HepG2 (cell line): ENCODE measurements at regions not wholly inside any gene's neighbourhood (a gene's known extent, or its start where the extent isn't known, plus 50 kb on each side); places are given as distances from the start of the nearest gene placed in this dataset.
A peak's percentile ranks its signal among the peaks of the same experiment; 100 is the strongest.

ENCODE experiments used
- ERF ChIP-seq: IDR thresholded peaks from 2 replicates; pipeline ENCODE4 v1.6.1; 2018; ENCODE audit warnings: missing biosample characterization, missing genetic modification reagents
- FOXO1 ChIP-seq: sonication (generic); formaldehyde crosslinking; IDR thresholded peaks from 2 replicates; pipeline ENCODE4 v1.4.0; 2020; ENCODE audit warnings: missing genetic modification reagents
- HNF4G ChIP-seq, 2 experiments: sonication (generic) in 1 of 2; formaldehyde crosslinking in 1 of 2; IDR thresholded peaks; 2 replicates each; pipeline versions ENCODE4 v1.4.0 to v1.6.1; 2011 to 2020; ENCODE audit warnings: borderline replicate concordance in 2 of 2, low read depth in 2 of 2, mild to moderate bottlenecking in 2 of 2, low read length in 1 of 2, missing genetic modification reagents in 1 of 2, moderate library complexity in 1 of 2
- IKZF1 ChIP-seq: fragments of 450-650 bp; IDR thresholded peaks from 2 replicates; pipeline ENCODE4 v1.7.1; 2016
- MXI1 ChIP-seq: IDR thresholded peaks from 3 replicates; pipeline ENCODE4 v1.6.1; 2012; ENCODE audit warnings: low read depth, low read length, inconsistent platforms, borderline replicate concordance
- NFIB ChIP-seq: sonication (generic); formaldehyde crosslinking; IDR thresholded peaks from 2 replicates; pipeline ENCODE4 v1.9.0; 2021; ENCODE audit warnings: missing genetic modification reagents, mild to moderate bottlenecking, borderline replicate concordance
- NPAS2 ChIP-seq: sonication (generic); formaldehyde crosslinking; IDR thresholded peaks from 2 replicates; pipeline ENCODE4 v1.8.0; 2022; ENCODE audit warnings: mild to moderate bottlenecking, missing genetic modification reagents, borderline replicate concordance
- PAF1 ChIP-seq: IDR thresholded peaks from 2 replicates; pipeline ENCODE4 v1.6.1; 2016; ENCODE audit warnings: missing genetic modification reagents, missing compliant biosample characterization
- PHF8 ChIP-seq: sonication (generic); formaldehyde crosslinking; IDR thresholded peaks from 2 replicates; pipeline ENCODE4 v1.5.0; 2020; ENCODE audit warnings: missing genetic modification reagents
- PLRG1 ChIP-seq: fragments of 450-650 bp; conservative IDR thresholded peaks from 2 replicates; pipeline ENCODE4 v1.6.1; 2016
- RAD21 ChIP-seq: fragments of 450-650 bp; formaldehyde crosslinking; IDR thresholded peaks from 2 replicates; pipeline ENCODE4 v1.5.0; 2020; ENCODE audit warnings: mild to moderate bottlenecking
- RARA ChIP-seq: IDR thresholded peaks from 2 replicates; pipeline ENCODE4 v1.6.1; 2016; ENCODE audit warnings: missing genetic modification reagents, missing compliant biosample characterization
- SKI ChIP-seq: fragments of 450-650 bp; IDR thresholded peaks from one replicate; pipeline ENCODE4 v1.6.1; 2018; ENCODE audit warnings: mild to moderate bottlenecking; ENCODE audit not compliant: partially characterized antibody
- SMAD1 ChIP-seq: sonication (generic); formaldehyde crosslinking; IDR thresholded peaks from 2 replicates; pipeline ENCODE4 v1.4.0; 2020; ENCODE audit warnings: missing genetic modification reagents, low read depth, mild to moderate bottlenecking, borderline replicate concordance
- TBX3 ChIP-seq: fragments of 450-650 bp; IDR thresholded peaks from 2 replicates; pipeline ENCODE4 v1.6.1; 2017; ENCODE audit warnings: antibody characterized with exemption, mild to moderate bottlenecking, inconsistent platforms, borderline replicate concordance
- TCF7 ChIP-seq: sonication (generic); IDR thresholded peaks from 2 replicates; pipeline ENCODE4 v1.6.1; 2016; ENCODE audit warnings: antibody characterized with exemption, low read depth
- ZNF33B ChIP-seq: sonication (generic); formaldehyde crosslinking; IDR thresholded peaks from 2 replicates; pipeline ENCODE4 v1.5.1; 2020; ENCODE audit warnings: mild to moderate bottlenecking, missing genetic modification reagents
- ZNF543 ChIP-seq: sonication (generic); formaldehyde crosslinking; IDR thresholded peaks from 2 replicates; pipeline ENCODE4 v1.4.0; 2020; ENCODE audit warnings: mild to moderate bottlenecking, missing genetic modification reagents
- ZNF572 ChIP-seq: sonication (generic); formaldehyde crosslinking; IDR thresholded peaks from 2 replicates; pipeline ENCODE4 v1.5.1; 2020; ENCODE audit warnings: mild to moderate bottlenecking, missing genetic modification reagents
- ZNF605 ChIP-seq: sonication (generic); formaldehyde crosslinking; IDR thresholded peaks from 2 replicates; pipeline ENCODE4 v1.8.0; 2022; ENCODE audit warnings: mild to moderate bottlenecking, missing genetic modification reagents
- ZNF615 ChIP-seq: sonication (generic); formaldehyde crosslinking; IDR thresholded peaks from 2 replicates; pipeline ENCODE4 v1.5.0; 2020; ENCODE audit warnings: mild to moderate bottlenecking, missing genetic modification reagents, borderline replicate concordance
- ZNF781 ChIP-seq: sonication (generic); formaldehyde crosslinking; IDR thresholded peaks from 2 replicates; pipeline ENCODE4 v1.5.1; 2020; ENCODE audit warnings: borderline replicate concordance, mild to moderate bottlenecking, missing genetic modification reagents; ENCODE audit errors: not compliant biosample characterization
- ZSCAN21 ChIP-seq: sonication (generic); formaldehyde crosslinking; IDR thresholded peaks from 2 replicates; pipeline ENCODE4 v1.8.0; 2022; ENCODE audit warnings: mild to moderate bottlenecking, missing genetic modification reagents, moderate library complexity, borderline replicate concordance
- ZSCAN31 ChIP-seq: sonication (generic); formaldehyde crosslinking; IDR thresholded peaks from 2 replicates; pipeline ENCODE4 v1.5.0; 2020; ENCODE audit warnings: low read depth, mild to moderate bottlenecking, missing genetic modification reagents
- TF ChIP-seq, protein P1 (sequence below): sonication (generic); formaldehyde crosslinking; IDR thresholded peaks from 2 replicates; pipeline ENCODE4 v1.5.1; 2020; ENCODE audit warnings: mild to moderate bottlenecking, missing genetic modification reagents, borderline replicate concordance

DNA sequence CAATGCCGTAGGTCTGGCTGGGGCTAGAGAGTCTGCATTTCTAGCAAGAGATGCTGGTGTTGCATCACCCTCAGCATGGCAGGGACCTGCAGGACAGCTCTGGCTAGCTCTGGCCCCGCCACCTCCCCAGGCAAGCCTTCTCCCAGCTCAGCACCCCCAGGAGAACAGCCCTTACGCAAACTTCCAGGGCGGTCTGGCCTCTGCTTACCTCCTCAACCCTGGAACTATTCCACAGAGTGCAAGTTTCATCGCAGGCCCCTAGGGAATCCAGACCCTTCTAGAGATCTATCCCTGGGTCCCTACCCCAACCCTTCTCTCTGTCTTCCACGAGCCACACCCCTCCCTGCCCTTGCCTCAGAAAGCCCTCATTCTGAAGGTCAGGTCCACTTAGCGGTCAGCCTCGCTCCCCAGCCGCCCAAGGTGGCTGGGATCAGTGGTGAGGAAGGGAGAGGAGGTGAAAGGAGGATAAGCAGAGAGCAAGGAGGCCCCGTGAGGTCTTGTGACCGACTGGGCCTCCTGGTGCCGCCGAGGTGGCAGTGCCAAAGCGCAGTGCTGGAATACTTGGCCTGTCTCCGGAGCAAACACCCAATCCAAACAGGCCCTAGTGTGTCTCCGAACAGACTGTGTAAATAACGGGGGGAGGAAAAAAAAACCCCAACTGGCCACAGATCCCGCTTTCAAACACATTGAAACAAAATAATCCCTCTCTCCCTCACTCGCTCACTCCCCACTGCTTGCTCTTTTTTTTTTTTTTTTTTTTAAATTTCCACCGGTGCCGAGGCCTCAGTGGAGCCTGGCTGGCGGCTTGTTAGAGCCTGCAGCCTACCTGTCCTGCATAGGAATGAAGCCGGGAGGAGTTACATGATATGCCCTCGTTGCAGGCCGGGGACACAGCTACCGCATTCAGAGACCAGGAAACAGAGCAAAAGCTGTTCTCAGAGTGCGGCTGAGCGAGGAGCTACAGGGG is 380.9 kb downstream of the SOX9 start (continued):
- TF ChIP-seq ZNF781 (CRISPR knock-in tag), result peak; percentile 79
- TF ChIP-seq MXI1, result 0 out of 3 replicates have a peak, but pooled peaks have one; percentile 10
- TF ChIP-seq ZSCAN31 (CRISPR knock-in tag), result peak; percentile 6; the same call in 1 of the 2 replicates
- TF ChIP-seq ZNF543 (CRISPR knock-in tag), result no peak
- TF ChIP-seq PHF8, result peak; percentile 79
- TF ChIP-seq TCF7, result peak; percentile 34; the same call in 1 of the 2 replicates
- no peak for TF ChIP-seq TBX3
- 0 out of 2 replicates have a peak, but pooled peaks have one; percentile 46 for TF ChIP-seq ZNF605 (CRISPR knock-in tag)
- 0 out of 2 replicates have a peak, but pooled peaks have one; percentile 53 for TF ChIP-seq ZSCAN21 (CRISPR knock-in tag)
- TF ChIP-seq IKZF1, result no peak
- TF ChIP-seq NPAS2 (CRISPR knock-in tag), result 0 out of 2 replicates have a peak, but pooled peaks have one; percentile 29
- no peak for TF ChIP-seq ZNF33B (CRISPR knock-in tag)
- TF ChIP-seq, protein P1, sequence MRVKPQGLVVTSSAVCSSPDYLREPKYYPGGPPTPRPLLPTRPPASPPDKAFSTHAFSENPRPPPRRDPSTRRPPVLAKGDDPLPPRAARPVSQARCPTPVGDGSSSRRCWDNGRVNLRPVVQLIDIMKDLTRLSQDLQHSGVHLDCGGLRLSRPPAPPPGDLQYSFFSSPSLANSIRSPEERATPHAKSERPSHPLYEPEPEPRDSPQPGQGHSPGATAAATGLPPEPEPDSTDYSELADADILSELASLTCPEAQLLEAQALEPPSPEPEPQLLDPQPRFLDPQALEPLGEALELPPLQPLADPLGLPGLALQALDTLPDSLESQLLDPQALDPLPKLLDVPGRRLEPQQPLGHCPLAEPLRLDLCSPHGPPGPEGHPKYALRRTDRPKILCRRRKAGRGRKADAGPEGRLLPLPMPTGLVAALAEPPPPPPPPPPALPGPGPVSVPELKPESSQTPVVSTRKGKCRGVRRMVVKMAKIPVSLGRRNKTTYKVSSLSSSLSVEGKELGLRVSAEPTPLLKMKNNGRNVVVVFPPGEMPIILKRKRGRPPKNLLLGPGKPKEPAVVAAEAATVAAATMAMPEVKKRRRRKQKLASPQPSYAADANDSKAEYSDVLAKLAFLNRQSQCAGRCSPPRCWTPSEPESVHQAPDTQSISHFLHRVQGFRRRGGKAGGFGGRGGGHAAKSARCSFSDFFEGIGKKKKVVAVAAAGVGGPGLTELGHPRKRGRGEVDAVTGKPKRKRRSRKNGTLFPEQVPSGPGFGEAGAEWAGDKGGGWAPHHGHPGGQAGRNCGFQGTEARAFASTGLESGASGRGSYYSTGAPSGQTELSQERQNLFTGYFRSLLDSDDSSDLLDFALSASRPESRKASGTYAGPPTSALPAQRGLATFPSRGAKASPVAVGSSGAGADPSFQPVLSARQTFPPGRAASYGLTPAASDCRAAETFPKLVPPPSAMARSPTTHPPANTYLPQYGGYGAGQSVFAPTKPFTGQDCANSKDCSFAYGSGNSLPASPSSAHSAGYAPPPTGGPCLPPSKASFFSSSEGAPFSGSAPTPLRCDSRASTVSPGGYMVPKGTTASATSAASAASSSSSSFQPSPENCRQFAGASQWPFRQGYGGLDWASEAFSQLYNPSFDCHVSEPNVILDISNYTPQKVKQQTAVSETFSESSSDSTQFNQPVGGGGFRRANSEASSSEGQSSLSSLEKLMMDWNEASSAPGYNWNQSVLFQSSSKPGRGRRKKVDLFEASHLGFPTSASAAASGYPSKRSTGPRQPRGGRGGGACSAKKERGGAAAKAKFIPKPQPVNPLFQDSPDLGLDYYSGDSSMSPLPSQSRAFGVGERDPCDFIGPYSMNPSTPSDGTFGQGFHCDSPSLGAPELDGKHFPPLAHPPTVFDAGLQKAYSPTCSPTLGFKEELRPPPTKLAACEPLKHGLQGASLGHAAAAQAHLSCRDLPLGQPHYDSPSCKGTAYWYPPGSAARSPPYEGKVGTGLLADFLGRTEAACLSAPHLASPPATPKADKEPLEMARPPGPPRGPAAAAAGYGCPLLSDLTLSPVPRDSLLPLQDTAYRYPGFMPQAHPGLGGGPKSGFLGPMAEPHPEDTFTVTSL (CRISPR knock-in tag), result peak; percentile 46; the same call in 1 of the 2 replicates
- TF ChIP-seq RARA (CRISPR knock-in tag), result peak; percentile 61; the same call in 1 of the 2 replicates
- no peak for TF ChIP-seq PAF1 (CRISPR knock-in tag)
- TF ChIP-seq SKI, result peak; percentile 63
- peak; percentile 30; the same call in 1 of the 2 replicates for TF ChIP-seq SMAD1
- peak; percentile 75; the same call in 1 of the 2 replicates for TF ChIP-seq ZNF572 (CRISPR knock-in tag)
- 0 out of 2 replicates have a peak, but pooled peaks have one; percentile 12 for TF ChIP-seq ERF (CRISPR knock-in tag)
- no peak for TF ChIP-seq NFIB (CRISPR knock-in tag)
- no peak for TF ChIP-seq PLRG1
- TF ChIP-seq HNF4G (IDR thresholded peaks at IDR 0.05; ENCODE audit: borderline replicate concordance, low read depth, low read length), result peak; percentile 43; the same call in 1 of the 2 replicates
- peak; percentile 14; the same call in 1 of the 2 replicates for TF ChIP-seq HNF4G (CRISPR knock-in tag; IDR thresholded peaks at IDR 0.05; ENCODE audit: borderline replicate concordance, low read depth)
- TF ChIP-seq FOXO1, result peak; percentile 27
- TF ChIP-seq ZNF615 (CRISPR knock-in tag), result 0 out of 2 replicates have a peak, but pooled peaks have one; percentile 58
- TF ChIP-seq RAD21 (CRISPR knock-in tag), result peak; percentile 31; the same call in 1 of the 2 replicates
